ENCODE measurements at regions not wholly inside any gene's neighbourhood (a gene's known extent, or its start where the extent isn't known, plus 50 kb on each side); places are given as distances from the start of the nearest gene placed in this dataset.

GRCh38 chr9:91047529-91047928, 245.9 kb downstream of the SYK start:
- peaks cover 6% of the 10 kb centered on the region for H3K27me3 ChIP-seq (ENCODE audit: control insufficient read depth, insufficient read depth, low read length)
- intact Hi-C loops (cut with micrococcal nuclease) = no loop called here
- ATAC-seq (peak in 1 of 3 donors; percentile 30), DNase-seq (peak in 1 of 2 donors; percentile 64)
- no peaks in the 10 kb centered on the region for H3K9me3 ChIP-seq (ENCODE audit: control insufficient read depth, insufficient read depth, low read length)
- TF ChIP-seq CTCF (IDR thresholded peaks at IDR 0.05) = no peak
- 0% methylated on average over 3 of the region's 5 CpGs for WGBS (ENCODE audit: insufficient coverage)
- no peaks in the 10 kb centered on the region for H3K36me3 Mint-ChIP-seq
- H3K27ac ChIP-seq (ENCODE audit: low read length) = no peak overlapping the region
- H3K4me1 Mint-ChIP-seq = peaks cover 7 to 8% of the 10 kb centered on the region in 2 donors
- no peaks in the 10 kb centered on the region for H3K9me3 Mint-ChIP-seq
- H3K36me3 ChIP-seq (ENCODE audit: control insufficient read depth, insufficient read depth, low read length) = no peaks in the 10 kb centered on the region
- H3K4me3 Mint-ChIP-seq = no peak overlapping the region
- no peak overlapping the region for H3K4me3 ChIP-seq (ENCODE audit: low read length)
- no peaks in the 10 kb centered on the region for H3K4me1 ChIP-seq (ENCODE audit: control insufficient read depth, insufficient read depth, low read length)
- H3K27me3 Mint-ChIP-seq (ENCODE audit: low read depth in 2 of 2) = peaks cover 25 to 36% of the 10 kb centered on the region in 2 donors
- no peak overlapping the region for H3K27ac Mint-ChIP-seq

DNA sequence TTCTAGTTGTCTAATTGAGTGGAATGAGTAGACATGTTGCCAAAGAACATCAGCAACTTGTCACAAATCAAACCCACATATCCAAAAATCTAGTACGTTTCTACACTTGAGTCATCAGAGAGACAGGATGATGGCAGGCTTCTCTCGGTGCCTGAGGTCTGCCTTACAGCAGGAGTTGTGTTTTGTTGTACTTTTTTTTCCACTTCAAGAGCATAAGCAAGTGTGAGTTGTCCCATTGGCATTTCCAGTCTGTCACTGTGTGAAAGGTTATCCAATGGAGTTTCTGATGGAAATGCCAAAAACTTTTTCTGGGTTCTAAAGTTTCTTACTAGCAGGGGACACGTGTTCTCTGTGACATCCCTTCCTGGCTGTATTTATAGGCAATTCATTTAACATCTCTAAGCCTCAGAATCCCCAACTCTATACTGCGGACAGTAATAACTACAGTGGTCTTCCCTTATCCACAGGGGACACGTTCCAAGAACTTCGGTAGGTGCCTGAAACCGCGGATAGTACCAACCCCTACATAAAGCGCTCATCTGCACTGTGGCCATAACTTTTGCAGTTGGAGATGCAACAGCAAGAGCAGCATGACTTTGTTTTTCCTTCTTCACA, 246.5 kb downstream of the SYK start:
- H3K27ac ChIP-seq (ENCODE audit: low read length) = no peak overlapping the region
- no peaks in the 10 kb centered on the region for H3K36me3 Mint-ChIP-seq
- peaks cover 30 to 36% of the 10 kb centered on the region in 2 donors for H3K27me3 Mint-ChIP-seq (ENCODE audit: low read depth in 2 of 2)
- 78% methylated on average over 9 of the region's 9 CpGs for WGBS (ENCODE audit: insufficient coverage)
- no peak overlapping the region for H3K4me3 ChIP-seq (ENCODE audit: low read length)
- peaks cover 7 to 8% of the 10 kb centered on the region in 2 donors for H3K4me1 Mint-ChIP-seq
- H3K4me1 ChIP-seq (ENCODE audit: control insufficient read depth, insufficient read depth, low read length) = no peaks in the 10 kb centered on the region
- no peaks in the 10 kb centered on the region for H3K36me3 ChIP-seq (ENCODE audit: control insufficient read depth, insufficient read depth, low read length)
- H3K4me3 Mint-ChIP-seq = no peak overlapping the region
- peaks cover 6% of the 10 kb centered on the region for H3K27me3 ChIP-seq (ENCODE audit: control insufficient read depth, insufficient read depth, low read length)
- no peak overlapping the region for H3K27ac Mint-ChIP-seq
- ATAC-seq (no peak), DNase-seq (peak in 1 of 2 donors; percentile 26)
- no peaks in the 10 kb centered on the region for H3K9me3 Mint-ChIP-seq
- intact Hi-C loops (cut with micrococcal nuclease) = no loop called here
- H3K9me3 ChIP-seq (ENCODE audit: control insufficient read depth, insufficient read depth, low read length) = no peaks in the 10 kb centered on the region
- TF ChIP-seq CTCF (IDR thresholded peaks at IDR 0.05) = no peak

DNA sequence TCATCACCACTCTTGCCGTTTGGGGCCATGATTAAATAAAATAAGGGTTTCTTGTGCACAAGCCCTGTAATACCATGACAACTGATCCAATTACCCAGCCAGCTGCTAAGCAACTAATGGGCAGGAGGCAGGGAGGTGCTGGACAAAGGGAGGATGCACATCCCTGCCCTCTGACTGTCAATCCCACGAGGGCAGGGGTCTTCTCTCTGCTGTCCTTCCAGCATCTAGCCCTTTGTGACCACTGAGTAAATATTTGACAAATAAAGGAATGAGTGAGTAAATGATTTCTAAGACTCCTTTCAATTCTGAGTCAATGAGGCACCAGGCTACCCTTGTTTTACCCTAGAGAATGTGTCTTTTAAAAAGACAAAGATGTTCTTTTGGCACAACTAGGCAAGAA, 247.1 kb downstream of the SYK start:
- Mint-ChIP-seq H3K36me3 (no peaks in the 10 kb centered on the region), H3K4me3 (no peak overlapping the region), H3K27ac (no peak overlapping the region), H3K4me1 (peaks cover 7 to 8% of the 10 kb centered on the region in 2 donors), H3K9me3 (no peaks in the 10 kb centered on the region), H3K27me3 (ENCODE audit: low read depth in 2 of 2) (peaks cover 30 to 36% of the 10 kb centered on the region in 2 donors)
- intact Hi-C loops (cut with micrococcal nuclease) = no loop called here
- Histone ChIP-seq H3K4me3 (ENCODE audit: low read length) (no peak overlapping the region), H3K27me3 (ENCODE audit: control insufficient read depth, insufficient read depth, low read length) (peaks cover 6% of the 10 kb centered on the region), H3K27ac (ENCODE audit: low read length) (no peak overlapping the region), H3K36me3 (ENCODE audit: control insufficient read depth, insufficient read depth, low read length) (no peaks in the 10 kb centered on the region), H3K9me3 (ENCODE audit: control insufficient read depth, insufficient read depth, low read length) (no peaks in the 10 kb centered on the region), H3K4me1 (ENCODE audit: control insufficient read depth, insufficient read depth, low read length) (no peaks in the 10 kb centered on the region)
- WGBS (ENCODE audit: insufficient coverage) = 85% methylated on average over 1 of the region's 2 CpGs
- no peak for DNase-seq
- ATAC-seq = no peak
- TF ChIP-seq CTCF (IDR thresholded peaks at IDR 0.05) = no peak

- Mint-ChIP-seq H3K4me3 (no peak overlapping the region), H3K27me3 (ENCODE audit: low read depth in 2 of 2) (peaks cover 23 to 32% of the 10 kb centered on the region in 2 donors), H3K36me3 (no peaks in the 10 kb centered on the region), H3K27ac (no peak overlapping the region), H3K4me1 (no peaks in the 10 kb centered on the region), H3K9me3 (no peaks in the 10 kb centered on the region)
- no peaks in the 10 kb centered on the region for H3K9me3 ChIP-seq (ENCODE audit: control insufficient read depth, insufficient read depth, low read length)
- H3K27ac ChIP-seq (ENCODE audit: low read length) = no peak overlapping the region
- no peak overlapping the region for H3K4me3 ChIP-seq (ENCODE audit: low read length)
- TF ChIP-seq CTCF (IDR thresholded peaks at IDR 0.05) = no peak
- peaks cover 4% of the 10 kb centered on the region for H3K27me3 ChIP-seq (ENCODE audit: control insufficient read depth, insufficient read depth, low read length)
- ATAC-seq (no peak), DNase-seq (no peak)
- no peaks in the 10 kb centered on the region for H3K36me3 ChIP-seq (ENCODE audit: control insufficient read depth, insufficient read depth, low read length)
- no CpG with 5 or more reads among the region's 2 CpGs for whole genome bisulfite sequencing (ENCODE audit: insufficient coverage)
- intact Hi-C loops (cut with micrococcal nuclease) = no loop called here
- H3K4me1 ChIP-seq (ENCODE audit: control insufficient read depth, insufficient read depth, low read length) = no peaks in the 10 kb centered on the region
These were observed 252.2 kb downstream of the SYK start for GRCh38 chr9:91053824-91054223.
